OCI-LY7 (cell line): ENCODE measurements at regions not wholly inside any gene's neighbourhood (a gene's known extent, or its start where the extent isn't known, plus 50 kb on each side); places are given as distances from the start of the nearest gene placed in this dataset.

Source experiments
- BruUV-seq: library from RNA; stranded (reverse); fragments of 400-500 nt; replicated peaks from 2 replicates; lab custom pipeline; 2021; lab: Mats Ljungman, UMichigan
- CTCF ChIA-PET: fragments of 300-600 bp; sonication (Branson Sonifier 250); formaldehyde crosslinking; loops from one replicate; lab custom pipeline; 2022; ENCODE audit warnings: antibody characterized with exemption; ENCODE audit not compliant: unreplicated experiment; lab: Charles Lee
- POLR2A ChIA-PET: fragments of 300-600 bp; sonication (Branson Sonifier 250); formaldehyde crosslinking; loops from one replicate; lab custom pipeline; 2022; ENCODE audit warnings: antibody characterized with exemption; lab: Charles Lee
- DNase-seq: peaks from one replicate; pipeline ENCODE4 v3.0.0-alpha.2; 2015; ENCODE audit warnings: low spot score
- H2AFZ ChIP-seq: fragments of 200-600 bp; sonication (generic), shearing (Covaris generic); 2 replicates; pipeline ENCODE4 v1.6.1; 2014; ENCODE audit warnings: mild to moderate bottlenecking, antibody characterized with exemption, low read length, moderate library complexity
- H3K27ac ChIP-seq: fragments of 200-600 bp; sonication (generic); 2 replicates; pipeline ENCODE4 v1.5.1; 2014; ENCODE audit warnings: mixed run types, low read depth, mild to moderate bottlenecking, moderate library complexity, low read length, inconsistent platforms; ENCODE audit not compliant: poor library complexity, severe bottlenecking
- H3K36me3 ChIP-seq: fragments of 200-600 bp; sonication (generic); 2 replicates; pipeline ENCODE4 v1.6.1; 2014; ENCODE audit warnings: mild to moderate bottlenecking, antibody characterized with exemption, low read length, moderate library complexity, mixed read lengths; ENCODE audit not compliant: insufficient read depth
- H3K4me1 ChIP-seq: fragments of 200-600 bp; sonication (generic); 2 replicates; pipeline ENCODE4 v1.5.1; 2014; ENCODE audit warnings: mild to moderate bottlenecking, low read length; ENCODE audit not compliant: insufficient read depth, poor library complexity, severe bottlenecking
- H3K4me2 ChIP-seq: fragments of 200-600 bp; sonication (generic); 2 replicates; pipeline ENCODE4 v1.6.1; 2014; ENCODE audit warnings: mild to moderate bottlenecking, low read length
- H3K4me3 ChIP-seq: fragments of 200-600 bp; sonication (generic); 2 replicates; pipeline ENCODE4 v1.5.1; 2014; ENCODE audit warnings: mild to moderate bottlenecking, low read depth, low read length; ENCODE audit not compliant: poor library complexity, severe bottlenecking
- H3K79me2 ChIP-seq: fragments of 200-600 bp; sonication (generic); 2 replicates; pipeline ENCODE4 v1.6.1; 2016; ENCODE audit warnings: low read depth, mild to moderate bottlenecking, low read length, moderate library complexity, mixed read lengths; ENCODE audit not compliant: insufficient read depth
- H3K9me2 ChIP-seq: fragments of 200-600 bp; sonication (generic); 2 replicates; pipeline ENCODE4 v1.6.1; 2016; ENCODE audit warnings: mild to moderate bottlenecking, low read length, mixed read lengths; ENCODE audit not compliant: insufficient read depth
- H3K9me3 ChIP-seq: fragments of 200-600 bp; sonication (generic); 2 replicates; pipeline ENCODE4 v1.6.1; 2014; ENCODE audit warnings: mild to moderate bottlenecking, mixed run types, low read length, mixed read lengths
- H4K20me1 ChIP-seq: fragments of 200-600 bp; sonication (generic); 2 replicates; pipeline ENCODE4 v1.6.1; 2014; ENCODE audit warnings: mild to moderate bottlenecking, antibody characterized with exemption, low read length, moderate library complexity, mixed read lengths; ENCODE audit not compliant: insufficient read depth
- EZH2phosphoT487 ChIP-seq: fragments of 200-600 bp; sonication (generic); IDR thresholded peaks from 2 replicates; pipeline ENCODE4 v1.6.1; 2018; ENCODE audit warnings: low read depth, borderline replicate concordance, mild to moderate bottlenecking, mixed run types, antibody characterized with exemption, low read length, moderate library complexity, mixed read lengths
- intact Hi-C: fragments of 100-400 bp; cut with micrococcal nuclease; formaldehyde crosslinking; loops from one replicate; pipeline ENCODE4 v1.10.0; 2022; ENCODE audit not compliant: unreplicated experiment
- TF ChIP-seq, protein P1 (sequence below): fragments of 200-600 bp; sonication (generic); conservative IDR thresholded peaks from 2 replicates; pipeline ENCODE4 v1.5.1; 2014; ENCODE audit warnings: mild to moderate bottlenecking, antibody characterized with exemption, low read length, moderate library complexity, mixed read lengths

DNA sequence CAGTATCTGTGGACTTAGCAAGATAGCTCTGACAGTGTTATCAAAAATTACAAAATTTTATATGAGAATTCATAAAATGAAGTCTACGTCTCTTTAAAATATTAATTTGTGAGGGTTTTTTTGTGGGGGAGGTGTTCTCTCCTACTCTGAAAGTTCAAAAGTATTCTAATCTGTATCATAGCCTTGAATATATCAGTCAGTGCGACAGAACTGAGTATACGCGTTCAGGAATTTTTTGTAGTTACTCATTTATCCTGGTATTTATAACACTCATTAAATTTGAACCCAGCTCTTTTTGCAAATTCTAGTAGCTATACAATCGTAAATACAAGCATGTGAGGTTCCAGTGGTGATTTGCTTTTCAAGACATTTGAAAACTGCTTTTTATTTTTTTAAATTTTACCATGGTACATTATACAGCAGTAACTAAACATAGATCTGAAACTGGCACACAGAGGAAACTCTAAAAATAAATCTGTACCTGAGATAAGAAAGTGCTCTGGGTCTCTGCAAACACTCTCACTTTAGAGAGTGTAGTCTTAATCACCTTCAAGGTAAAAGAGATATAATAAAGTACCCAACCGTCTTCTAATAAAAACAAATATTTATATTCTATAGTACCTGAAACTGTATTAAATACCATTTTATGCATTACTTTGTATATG is 178.4 kb upstream of the ADAMTS5 start:
- H3K4me2 ChIP-seq: no peak overlapping the region
- CTCF ChIA-PET: no interaction called here
- no peaks in the 10 kb centered on the region for H3K79me2 ChIP-seq
- H3K36me3 ChIP-seq: no peaks in the 10 kb centered on the region
- DNase-seq: no peak
- H3K4me1 ChIP-seq: no peaks in the 10 kb centered on the region
- no peak overlapping the region for H3K4me3 ChIP-seq
- peaks cover 5% of the 10 kb centered on the region; the same call in 1 of the 2 replicates for H3K9me3 ChIP-seq
- no peak overlapping the region for H3K27ac ChIP-seq
- H3K9me2 ChIP-seq: no peaks in the 10 kb centered on the region
- no peak for TF ChIP-seq EZH2phosphoT487
- TF ChIP-seq, protein P1, sequence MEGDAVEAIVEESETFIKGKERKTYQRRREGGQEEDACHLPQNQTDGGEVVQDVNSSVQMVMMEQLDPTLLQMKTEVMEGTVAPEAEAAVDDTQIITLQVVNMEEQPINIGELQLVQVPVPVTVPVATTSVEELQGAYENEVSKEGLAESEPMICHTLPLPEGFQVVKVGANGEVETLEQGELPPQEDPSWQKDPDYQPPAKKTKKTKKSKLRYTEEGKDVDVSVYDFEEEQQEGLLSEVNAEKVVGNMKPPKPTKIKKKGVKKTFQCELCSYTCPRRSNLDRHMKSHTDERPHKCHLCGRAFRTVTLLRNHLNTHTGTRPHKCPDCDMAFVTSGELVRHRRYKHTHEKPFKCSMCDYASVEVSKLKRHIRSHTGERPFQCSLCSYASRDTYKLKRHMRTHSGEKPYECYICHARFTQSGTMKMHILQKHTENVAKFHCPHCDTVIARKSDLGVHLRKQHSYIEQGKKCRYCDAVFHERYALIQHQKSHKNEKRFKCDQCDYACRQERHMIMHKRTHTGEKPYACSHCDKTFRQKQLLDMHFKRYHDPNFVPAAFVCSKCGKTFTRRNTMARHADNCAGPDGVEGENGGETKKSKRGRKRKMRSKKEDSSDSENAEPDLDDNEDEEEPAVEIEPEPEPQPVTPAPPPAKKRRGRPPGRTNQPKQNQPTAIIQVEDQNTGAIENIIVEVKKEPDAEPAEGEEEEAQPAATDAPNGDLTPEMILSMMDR: no peak
- intact Hi-C loops: no loop called here
- no TSS peak for BruUV-seq
- H4K20me1 ChIP-seq: no peaks in the 10 kb centered on the region
- POLR2A ChIA-PET: no interaction called here
- H2AFZ ChIP-seq: no peak overlapping the region

DNA sequence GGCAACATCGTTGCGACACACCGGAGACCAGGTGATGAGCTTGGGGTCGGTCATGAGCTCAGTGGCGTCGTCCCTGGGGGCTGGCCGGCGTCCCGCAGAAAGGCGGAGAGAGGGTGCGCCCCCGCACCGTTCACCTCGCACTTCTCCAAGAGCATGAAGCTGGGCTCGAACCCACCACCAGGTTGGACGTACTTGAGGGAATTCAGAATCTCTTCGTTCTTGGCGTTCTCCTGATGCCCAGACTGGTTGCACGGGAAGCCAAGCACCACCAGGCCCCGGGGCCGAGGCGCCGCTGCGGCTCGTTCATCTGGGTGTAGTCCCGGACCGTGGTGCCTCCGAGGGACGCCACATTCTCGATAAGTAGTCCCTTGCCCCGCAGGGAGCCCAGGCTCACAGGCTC is 176.6 kb upstream of the ADAMTS5 start:
- no peak for DNase-seq
- no peaks in the 10 kb centered on the region for H3K9me2 ChIP-seq
- no peak for TF ChIP-seq EZH2phosphoT487
- TF ChIP-seq, protein P1: no peak
- H3K4me3 ChIP-seq: no peak overlapping the region
- H3K36me3 ChIP-seq: no peaks in the 10 kb centered on the region
- H3K27ac ChIP-seq: no peak overlapping the region
- POLR2A ChIA-PET: interaction anchor here (0.5 kb wide), 1 partner anchor 259 kb away, joined by 3 read pairs; no protein-coding TSS in a partner anchor
- H3K4me1 ChIP-seq: no peaks in the 10 kb centered on the region
- intact Hi-C loops: no loop called here
- no peaks in the 10 kb centered on the region for H3K79me2 ChIP-seq
- no TSS peak for BruUV-seq
- no peak overlapping the region for H3K4me2 ChIP-seq
- H2AFZ ChIP-seq: no peak overlapping the region
- peaks cover 13% of the 10 kb centered on the region; the same call in 1 of the 2 replicates for H3K9me3 ChIP-seq
- H4K20me1 ChIP-seq: no peaks in the 10 kb centered on the region
- CTCF ChIA-PET: no interaction called here

DNA sequence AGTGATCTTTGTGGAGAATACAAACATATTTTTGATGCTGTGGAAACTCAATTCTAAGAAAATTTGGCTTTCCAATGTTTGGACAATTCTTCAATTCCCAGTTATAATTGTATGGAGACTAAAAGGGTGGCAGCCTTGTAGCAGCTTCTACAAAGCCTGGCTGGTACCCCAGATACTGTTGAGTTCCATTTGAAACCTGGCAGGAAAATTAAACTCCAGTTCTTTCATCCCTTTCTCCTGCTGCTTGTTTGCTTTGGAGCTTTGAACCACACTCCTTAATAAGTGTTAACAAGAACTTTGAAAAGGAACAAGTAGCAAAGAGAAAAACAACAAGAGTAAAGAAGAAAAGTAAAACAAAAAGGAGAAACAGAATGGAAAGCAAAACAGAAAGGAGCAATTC is 172.6 kb upstream of the ADAMTS5 start:
- Histone ChIP-seq H3K4me2 (no peak overlapping the region), H3K36me3 (no peaks in the 10 kb centered on the region), H3K27ac (no peak overlapping the region), H3K4me3 (no peak overlapping the region), H4K20me1 (no peaks in the 10 kb centered on the region), H3K79me2 (no peaks in the 10 kb centered on the region), H2AFZ (no peak overlapping the region), H3K9me2 (no peaks in the 10 kb centered on the region), H3K9me3 (0 out of 2 replicates have a peak, but pooled peaks cover 20% of the 10 kb centered on the region), H3K4me1 (no peaks in the 10 kb centered on the region)
- intact Hi-C loops: no loop called here
- BruUV-seq: no TSS peak
- TF ChIP-seq, protein P1: no peak
- TF ChIP-seq EZH2phosphoT487: no peak
- no peak for DNase-seq
- ChIA-PET CTCF (no interaction called here), POLR2A (no interaction called here)
